ENCODE measurements at regions not wholly inside any gene's neighbourhood (a gene's known extent, or its start where the extent isn't known, plus 50 kb on each side); places are given as distances from the start of the nearest gene placed in this dataset.

DNA sequence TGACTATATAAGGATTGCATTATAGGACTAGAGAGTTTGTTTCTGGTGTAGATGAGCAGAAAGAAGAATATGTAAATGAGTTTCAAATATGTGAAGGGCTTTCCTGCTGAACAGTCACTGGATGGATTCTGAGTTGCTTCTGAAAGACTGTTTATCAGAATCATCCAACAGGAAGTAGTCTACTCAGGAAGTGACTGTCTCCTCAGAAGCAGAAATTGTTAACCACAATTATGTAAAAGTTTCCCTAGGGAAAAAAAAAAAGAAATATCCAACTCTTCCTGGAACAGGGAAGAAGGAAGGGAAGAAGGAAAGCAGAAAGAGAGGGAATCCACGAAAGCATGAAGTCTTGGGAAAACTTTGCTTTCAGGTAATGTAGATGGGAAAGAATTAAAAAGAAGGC lies 138.9 kb downstream of the TENT5A start:
- TF ChIP-seq SPI1 (IDR thresholded peaks at IDR 0.05; ENCODE audit: low read depth, low read length) (no peak), POU2F2 (IDR thresholded peaks at IDR 0.05; ENCODE audit: low read depth, low read length) (no peak), POLR2A (IDR thresholded peaks at IDR 0.05; ENCODE audit: low read depth, low read length) (no peak), TAF1 (IDR thresholded peaks at IDR 0.05; ENCODE audit: low read depth, low read length) (no peak), POLR2AphosphoS5 (IDR thresholded peaks at IDR 0.05; ENCODE audit: low read depth, low read length) (no peak)

Measured in GM12891 (cell line).